Activated CD8-positive, alpha-beta memory T cell treated with anti-CD3 and anti-CD28 coated beads for 4 hours (primary cell): ENCODE measurements at regions not wholly inside any gene's neighbourhood (a gene's known extent, or its start where the extent isn't known, plus 50 kb on each side); places are given as distances from the start of the nearest gene placed in this dataset.

Experiments
- DNase-seq, 2 donors: peaks; one replicate each; pipeline ENCODE4 v3.0.0-alpha.2; 2020; ENCODE audit warnings: low read depth in 2 of 2

- no peak for DNase-seq
These were observed 74.3 kb downstream of the SYNE3 start for GRCh38 chr14:95442016-95442632.

GRCh38 chr14:95440951-95441350 is 75.5 kb downstream of the SYNE3 start:
- no peak for DNase-seq

GRCh38 chr14:95440496-95440895 is 76.0 kb downstream of the SYNE3 start:
- no peak for DNase-seq

- DNase-seq, result no peak
These were observed 76.6 kb downstream of the SYNE3 start for GRCh38 chr14:95439881-95440280.

- no peak for DNase-seq
These were observed 78.7 kb downstream of the SYNE3 start for GRCh38 chr14:95437715-95438114.

GRCh38 chr14:95436354-95436753 is 80.1 kb downstream of the SYNE3 start:
- DNase-seq, result no peak

- no peak for DNase-seq
These were observed 82.3 kb downstream of the SYNE3 start for GRCh38 chr14:95434121-95434520.

- no peak for DNase-seq
These were observed 83.4 kb downstream of the SYNE3 start for GRCh38 chr14:95433094-95433478.

- DNase-seq, result no peak
These were observed 84.0 kb downstream of the SYNE3 start for GRCh38 chr14:95432144-95433093.

- DNase-seq, result no peak
These were observed 85.0 kb downstream of the SYNE3 start for GRCh38 chr14:95431199-95432143.

- DNase-seq, result no peak
These were observed 87.9 kb downstream of the SYNE3 start for GRCh38 chr14:95428557-95428956.

- DNase-seq, result no peak
These were observed 90.4 kb downstream of the SYNE3 start for GRCh38 chr14:95426116-95426475.

- DNase-seq, result no peak
These were observed 90.9 kb downstream of the SYNE3 start for GRCh38 chr14:95425369-95426115.

- no peak for DNase-seq
These were observed 91.9 kb downstream of the SYNE3 start for GRCh38 chr14:95424529-95424928.

- DNase-seq, result no peak
These were observed 94.7 kb downstream of the SYNE3 start for GRCh38 chr14:95421741-95422140.

GRCh38 chr14:95420060-95420459 is 96.4 kb downstream of the SYNE3 start:
- DNase-seq, result no peak

GRCh38 chr14:95419569-95419968 is 96.9 kb downstream of the SYNE3 start:
- no peak for DNase-seq

GRCh38 chr14:95418858-95419257 is 97.6 kb downstream of the SYNE3 start:
- no peak for DNase-seq

GRCh38 chr14:95417492-95417891 is 97.8 kb upstream of the CLMN start:
- no peak for DNase-seq

GRCh38 chr14:95415993-95416392 is 96.3 kb upstream of the CLMN start:
- no peak for DNase-seq
